Kidney (tissue), 13 donors: ENCODE measurements at regions not wholly inside any gene's neighbourhood (a gene's known extent, or its start where the extent isn't known, plus 50 kb on each side); places are given as distances from the start of the nearest gene placed in this dataset.
A peak's percentile ranks its signal among the peaks of the same experiment; 100 is the strongest.

Experiments
- DNase-seq, 5 donors: peaks; one replicate each; pipeline ENCODE4 v3.0.0-alpha.2; 2013 to 2020
- FAIRE-seq: peaks from 2 replicates; lab custom pipeline; 2012; peaks lifted over from hg19 to GRCh38; lab: Jason Lieb, UNC
- H3K27ac ChIP-seq, 2 donors: one replicate each; pipeline ENCODE4 v1.7.0; 2013; ENCODE audit warnings: low read depth in 2 of 2, low read length in 2 of 2, inconsistent platforms in 1 of 2
- H3K27me3 ChIP-seq: one replicate; pipeline ENCODE4 v1.7.1; 2013; ENCODE audit warnings: low read length, inconsistent platforms; ENCODE audit not compliant: control insufficient read depth, insufficient read depth
- H3K36me3 ChIP-seq, 3 donors: one replicate each; pipeline versions ENCODE4 v1.7.0 to v1.7.1; 2013; ENCODE audit warnings: low read length in 3 of 3, control low read depth in 1 of 3, inconsistent platforms in 1 of 3; ENCODE audit not compliant: insufficient read depth in 3 of 3, control insufficient read depth in 2 of 3
- H3K4me1 ChIP-seq, 3 donors: one replicate each; pipeline versions ENCODE4 v1.7.0 to v1.7.1; 2013; ENCODE audit warnings: low read length in 3 of 3, inconsistent platforms in 1 of 3, low read depth in 1 of 3; ENCODE audit not compliant: control insufficient read depth in 2 of 3, insufficient read depth in 2 of 3
- H3K4me3 ChIP-seq, 3 donors: one replicate each; pipeline versions ENCODE4 v1.7.0 to v1.8.1; 2013; ENCODE audit warnings: low read length in 3 of 3, control low read depth in 1 of 3, inconsistent platforms in 1 of 3
- H3K9ac ChIP-seq, 3 donors: one replicate each; pipeline versions ENCODE4 v1.7.0 to v1.7.1; 2013; ENCODE audit warnings: low read length in 3 of 3, control low read depth in 1 of 3, inconsistent platforms in 1 of 3
- H3K9me3 ChIP-seq, 3 donors: one replicate each; pipeline versions ENCODE4 v1.7.0 to v1.7.1; 2013; ENCODE audit warnings: low read length in 3 of 3, control low read depth in 1 of 3, inconsistent platforms in 1 of 3; ENCODE audit not compliant: control insufficient read depth in 2 of 3, insufficient read depth in 1 of 3
- CTCF ChIP-seq: IDR thresholded peaks from 3 replicates; pipeline ENCODE4 v1.5.1; 2012; ENCODE audit warnings: mild to moderate bottlenecking, moderate library complexity, borderline replicate concordance; ENCODE audit not compliant: insufficient read depth; ENCODE audit errors: extremely low read depth
- intact Hi-C: fragments of 100-400 bp; cut with DNase I; formaldehyde crosslinking; loops from one replicate; pipeline ENCODE4 v1.11.1; 2022
- donor health status: control.
- donor health status: control.
- donor health status: control.
- donor health status: control.
- donor health status: control.
- donor health status: DM: yes; HTN: yes; CAD: no.
- donor health status: Normal renal cell carcinoma (clear cell type).

DNA sequence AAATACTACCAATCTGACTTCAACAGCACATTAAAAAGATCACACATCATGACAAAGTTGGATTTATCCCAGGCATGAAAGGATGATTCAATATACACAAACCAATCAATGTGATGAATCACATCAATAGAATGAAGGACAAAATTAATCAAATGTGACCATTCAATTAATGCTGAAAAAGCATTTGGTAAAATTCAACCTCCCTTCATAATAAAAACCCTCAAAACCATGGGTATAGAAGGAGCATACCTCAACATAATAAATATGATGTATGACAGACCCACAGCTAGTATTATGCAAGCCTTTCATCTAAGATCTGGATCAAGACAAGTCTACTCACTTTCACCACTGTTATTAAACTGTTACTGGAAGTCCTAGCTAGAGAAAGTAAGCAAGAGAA lies 921.7 kb upstream of the RAG2 start:
- H3K4me3 ChIP-seq, result no peak overlapping the region
- no peak for DNase-seq
- intact Hi-C loops, result no loop called here
- H3K36me3 ChIP-seq, result no peaks in the 10 kb centered on the region
- H3K4me1 ChIP-seq, result no peaks in the 10 kb centered on the region
- no peak for TF ChIP-seq CTCF
- H3K9me3 ChIP-seq, result no peaks in the 10 kb centered on the region
- H3K27ac ChIP-seq, result no peak overlapping the region
- H3K9ac ChIP-seq, result no peak overlapping the region
- H3K27me3 ChIP-seq, result no peaks in the 10 kb centered on the region
- FAIRE-seq, result no peak

DNA sequence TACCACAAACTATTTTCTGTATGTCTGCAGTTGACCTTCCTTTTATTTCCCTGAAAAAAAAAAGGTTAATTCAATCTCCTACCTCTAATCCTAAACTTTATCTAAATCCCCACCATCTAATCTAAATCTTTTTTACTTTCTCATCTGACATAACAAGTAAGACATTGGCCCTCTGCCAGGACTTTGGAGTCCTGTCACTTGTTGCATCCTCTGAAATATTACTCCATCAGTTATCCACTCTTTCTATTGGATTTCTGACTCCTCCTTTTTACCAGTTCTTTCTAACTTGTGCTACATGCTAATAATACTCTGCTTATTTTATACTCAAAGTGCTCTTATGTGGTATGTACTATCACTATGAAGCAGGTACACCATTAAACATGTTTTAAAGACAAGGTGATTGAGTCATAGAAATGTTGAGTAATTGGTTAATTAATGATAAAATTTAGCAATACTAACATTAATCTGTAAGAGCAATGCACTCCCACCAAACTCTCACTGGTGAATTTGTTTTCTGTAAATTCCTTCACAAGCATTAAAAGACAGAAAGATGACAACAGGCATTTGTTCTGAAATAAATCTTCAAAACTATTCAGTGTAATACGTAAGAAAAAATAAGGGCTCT lies 914.2 kb upstream of the RAG2 start:
- H3K4me1 ChIP-seq, result no peaks in the 10 kb centered on the region
- no peaks in the 10 kb centered on the region for H3K36me3 ChIP-seq
- FAIRE-seq (no peak), DNase-seq (no peak)
- intact Hi-C loops, result no loop called here
- H3K9me3 ChIP-seq, result no peaks in the 10 kb centered on the region
- no peak for TF ChIP-seq CTCF
- H3K27ac ChIP-seq, result no peak overlapping the region
- H3K27me3 ChIP-seq, result no peaks in the 10 kb centered on the region
- H3K4me3 ChIP-seq, result no peak overlapping the region
- H3K9ac ChIP-seq, result no peak overlapping the region

DNA sequence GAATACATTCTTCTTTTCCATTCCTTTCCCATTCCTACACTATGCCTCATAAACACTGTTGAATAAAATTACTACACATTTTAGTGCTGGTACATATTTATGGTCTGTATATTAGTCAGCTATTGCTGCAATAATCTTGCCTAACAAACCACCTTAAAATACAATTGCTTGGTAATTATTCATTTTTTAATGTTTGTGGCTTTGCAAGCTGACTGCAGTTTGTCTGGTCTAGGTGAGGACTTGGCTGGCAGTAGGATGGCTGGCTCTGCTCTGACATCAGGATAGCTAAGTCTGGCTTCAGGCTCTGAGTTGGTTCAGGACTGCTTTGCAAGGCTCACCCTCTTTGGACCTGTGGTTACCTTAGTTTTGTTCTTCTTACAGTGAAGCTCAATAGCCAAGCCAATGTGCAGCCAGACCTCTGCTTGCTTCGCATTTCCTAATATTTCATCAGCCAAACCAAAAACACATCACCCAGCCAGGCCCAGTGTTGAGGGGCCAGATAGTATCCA lies 913.4 kb upstream of the RAG2 start:
- Histone ChIP-seq H3K9me3 (no peaks in the 10 kb centered on the region), H3K4me1 (no peaks in the 10 kb centered on the region), H3K4me3 (no peak overlapping the region), H3K9ac (no peak overlapping the region), H3K27me3 (no peaks in the 10 kb centered on the region), H3K36me3 (no peaks in the 10 kb centered on the region), H3K27ac (no peak overlapping the region)
- intact Hi-C loops, result no loop called here
- FAIRE-seq (no peak), DNase-seq (no peak)
- no peak for TF ChIP-seq CTCF

DNA sequence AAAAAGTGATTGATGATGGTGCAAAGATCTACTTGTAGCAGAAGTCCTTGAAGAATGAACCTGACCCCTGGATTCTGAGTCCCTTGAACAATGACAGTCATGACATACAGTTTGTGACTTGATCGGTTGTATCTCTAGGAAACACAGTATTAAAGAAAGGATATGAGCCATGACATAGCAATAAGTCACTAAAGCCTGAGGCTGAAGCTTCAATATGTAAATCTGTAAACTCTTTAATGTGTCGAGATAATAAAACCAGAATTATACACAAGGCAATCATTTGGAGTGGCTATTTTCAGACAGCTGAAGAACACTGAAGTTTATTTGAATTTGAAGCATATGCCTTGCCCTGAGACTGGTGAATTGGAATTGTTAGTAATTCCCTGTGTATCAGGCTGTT lies 911.5 kb upstream of the RAG2 start:
- Histone ChIP-seq H3K9me3 (no peaks in the 10 kb centered on the region), H3K9ac (no peak overlapping the region), H3K4me1 (no peaks in the 10 kb centered on the region), H3K36me3 (no peaks in the 10 kb centered on the region), H3K4me3 (no peak overlapping the region), H3K27ac (no peak overlapping the region), H3K27me3 (no peaks in the 10 kb centered on the region)
- no peak for TF ChIP-seq CTCF
- DNase-seq (peak in 1 of 5 donors; percentile 9), FAIRE-seq (no peak)
- intact Hi-C loops, result no loop called here
